ENCODE measurements at regions not wholly inside any gene's neighbourhood (a gene's known extent, or its start where the extent isn't known, plus 50 kb on each side); places are given as distances from the start of the nearest gene placed in this dataset.

DNA sequence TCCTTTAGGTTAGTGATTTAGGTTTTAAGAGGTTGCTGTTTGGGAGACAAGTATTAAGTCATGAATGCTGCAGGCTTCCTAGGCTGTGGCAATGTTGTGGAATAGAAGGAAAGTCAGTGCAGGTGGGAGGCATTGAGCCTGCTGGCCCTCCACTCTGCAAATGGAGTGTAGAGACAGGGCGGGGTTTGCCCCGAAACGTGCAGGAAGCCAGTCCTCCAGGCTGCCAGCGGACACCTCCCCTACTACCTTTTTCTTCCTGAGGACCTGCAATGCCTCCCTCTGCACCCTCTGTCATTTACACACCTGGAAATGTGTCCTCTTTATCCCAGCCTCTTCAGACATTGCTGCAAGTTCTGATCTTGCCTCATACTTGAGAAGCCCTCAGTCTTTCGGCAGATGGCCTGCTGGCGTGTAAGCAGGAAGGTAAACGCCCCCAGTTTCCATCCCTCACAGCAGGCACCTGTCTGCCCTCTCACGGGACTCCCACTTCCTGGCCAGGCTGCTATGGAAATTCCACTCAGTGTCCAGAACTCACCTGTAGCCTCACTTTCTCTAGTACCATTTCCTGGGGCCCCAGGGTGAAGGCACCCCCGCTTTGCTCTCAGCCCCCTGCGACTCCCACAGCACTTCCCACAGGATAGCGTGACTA, 81.6 kb upstream of the BOD1 start:
- H3K9me3 Mint-ChIP-seq = no peaks in the 10 kb centered on the region
- no peak for DNase-seq
- no peaks in the 10 kb centered on the region for H3K27me3 Mint-ChIP-seq (ENCODE audit: low read depth)
- no peak overlapping the region for H3K4me3 Mint-ChIP-seq
- H3K36me3 Mint-ChIP-seq (ENCODE audit: low read depth) = no peaks in the 10 kb centered on the region
- CTCF ChIA-PET = interaction anchor here (0.9 kb wide), 1 partner anchor 90 kb away, joined by 3 read pairs; no protein-coding TSS in a partner anchor
- peaks cover 7% of the 10 kb centered on the region for H3K4me1 Mint-ChIP-seq (ENCODE audit: low read depth)
- intact Hi-C loops (cut with micrococcal nuclease) = no loop called here
- no peak overlapping the region for H3K27ac Mint-ChIP-seq

DNA sequence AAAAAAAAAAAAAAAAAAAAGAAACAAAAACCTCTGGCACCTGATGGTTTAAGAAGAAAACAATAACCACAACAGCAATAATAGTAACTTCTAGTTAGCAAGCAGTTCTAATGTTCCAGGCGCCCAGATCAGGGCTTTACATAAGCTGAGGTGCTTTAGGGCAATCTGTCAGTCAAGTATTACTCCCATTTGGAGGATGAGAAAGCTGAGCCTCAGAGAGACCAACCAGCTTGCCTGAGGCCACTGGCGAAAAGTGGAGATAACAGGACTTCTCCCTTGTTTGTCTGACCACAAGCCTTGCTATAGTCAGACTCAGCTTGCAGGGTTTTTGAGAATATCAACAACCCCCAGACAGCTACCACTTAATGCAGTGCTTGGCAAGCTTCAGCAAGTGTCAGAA, 83.5 kb upstream of the BOD1 start:
- H3K4me1 Mint-ChIP-seq (ENCODE audit: low read depth) = peaks cover 7% of the 10 kb centered on the region
- H3K9me3 Mint-ChIP-seq = no peaks in the 10 kb centered on the region
- H3K4me3 Mint-ChIP-seq = no peak overlapping the region
- intact Hi-C loops (cut with micrococcal nuclease) = no loop called here
- no peak overlapping the region for H3K27ac Mint-ChIP-seq
- no peak for DNase-seq
- no peaks in the 10 kb centered on the region for H3K27me3 Mint-ChIP-seq (ENCODE audit: low read depth)
- CTCF ChIA-PET = interaction anchor here (0.5 kb wide), 1 partner anchor 171 kb away, joined by 5 read pairs; no protein-coding TSS in a partner anchor
- H3K36me3 Mint-ChIP-seq (ENCODE audit: low read depth) = no peaks in the 10 kb centered on the region

DNA sequence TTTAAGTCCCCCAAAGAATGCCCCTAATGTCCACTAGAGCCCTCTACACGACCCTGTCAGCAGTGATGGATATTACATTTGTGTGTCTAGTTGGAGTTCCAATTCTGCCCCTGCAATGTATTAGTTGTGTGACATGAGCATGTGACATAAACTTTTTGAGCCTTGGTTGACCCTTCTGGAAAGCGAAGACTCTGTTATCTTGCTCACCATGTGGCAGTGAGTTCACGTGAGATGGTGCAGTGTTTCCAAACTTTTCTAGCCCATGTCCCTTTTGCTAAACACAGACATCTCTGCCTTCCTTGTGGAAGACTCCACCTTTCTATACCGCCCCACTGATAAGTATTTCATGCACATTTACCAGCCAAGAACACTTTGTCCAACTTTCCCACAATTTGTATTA, 87.0 kb upstream of the BOD1 start:
- H3K4me1 Mint-ChIP-seq (ENCODE audit: low read depth) = peaks cover under 1% of the 10 kb centered on the region
- DNase-seq = no peak
- CTCF ChIA-PET = no interaction called here
- H3K36me3 Mint-ChIP-seq (ENCODE audit: low read depth) = no peaks in the 10 kb centered on the region
- no peak overlapping the region for H3K4me3 Mint-ChIP-seq
- intact Hi-C loops (cut with micrococcal nuclease) = no loop called here
- no peaks in the 10 kb centered on the region for H3K9me3 Mint-ChIP-seq
- no peak overlapping the region for H3K27ac Mint-ChIP-seq
- H3K27me3 Mint-ChIP-seq (ENCODE audit: low read depth) = no peaks in the 10 kb centered on the region

DNA sequence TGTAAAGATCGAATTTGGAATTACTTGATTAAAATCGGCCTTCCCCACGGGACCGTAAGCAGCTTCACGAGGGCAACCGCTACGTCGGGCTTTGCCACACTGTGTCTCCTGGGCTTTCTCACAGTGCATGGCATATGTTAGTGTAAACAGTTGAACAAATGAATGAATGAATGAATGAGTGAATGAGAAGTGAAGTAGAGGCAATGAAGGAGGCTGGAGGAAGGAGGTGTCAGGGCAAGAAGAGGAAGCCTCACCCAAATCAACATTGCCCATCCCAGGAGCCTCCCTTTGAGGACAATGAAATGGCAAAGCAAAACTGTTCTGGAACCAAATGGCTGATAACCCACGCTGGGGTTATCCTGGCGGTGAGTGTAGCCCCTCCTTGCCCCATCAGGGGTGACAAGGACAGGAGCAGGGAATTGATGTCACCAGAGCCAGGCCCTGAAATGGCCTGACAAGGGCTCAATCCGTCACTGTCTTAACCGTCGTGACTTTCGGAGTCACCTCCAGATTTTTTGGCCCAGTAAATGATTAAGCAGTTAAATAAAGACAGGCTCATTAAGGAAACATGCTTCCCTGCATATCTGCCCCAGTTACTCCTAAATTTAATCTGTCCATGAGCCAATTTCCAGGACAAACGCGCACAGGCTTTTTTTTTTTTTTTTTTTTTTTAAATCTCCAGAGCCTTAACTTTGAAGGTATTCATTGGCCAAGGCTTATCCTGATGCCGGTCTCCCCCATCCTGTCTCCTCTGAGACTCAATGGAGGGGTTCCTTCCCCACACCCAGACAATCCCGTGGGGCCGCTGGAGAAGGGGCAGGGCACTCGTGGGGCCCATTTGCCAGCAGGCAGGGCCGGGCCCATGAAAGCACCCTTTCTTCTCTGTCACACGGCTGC, 88.4 kb upstream of the BOD1 start:
- intact Hi-C loops (cut with micrococcal nuclease) = no loop called here
- H3K4me1 Mint-ChIP-seq (ENCODE audit: low read depth) = no peaks in the 10 kb centered on the region
- no peak overlapping the region for H3K27ac Mint-ChIP-seq
- H3K4me3 Mint-ChIP-seq = no peak overlapping the region
- H3K9me3 Mint-ChIP-seq = no peaks in the 10 kb centered on the region
- DNase-seq = no peak
- CTCF ChIA-PET = no interaction called here
- H3K36me3 Mint-ChIP-seq (ENCODE audit: low read depth) = no peaks in the 10 kb centered on the region
- no peaks in the 10 kb centered on the region for H3K27me3 Mint-ChIP-seq (ENCODE audit: low read depth)

DNA sequence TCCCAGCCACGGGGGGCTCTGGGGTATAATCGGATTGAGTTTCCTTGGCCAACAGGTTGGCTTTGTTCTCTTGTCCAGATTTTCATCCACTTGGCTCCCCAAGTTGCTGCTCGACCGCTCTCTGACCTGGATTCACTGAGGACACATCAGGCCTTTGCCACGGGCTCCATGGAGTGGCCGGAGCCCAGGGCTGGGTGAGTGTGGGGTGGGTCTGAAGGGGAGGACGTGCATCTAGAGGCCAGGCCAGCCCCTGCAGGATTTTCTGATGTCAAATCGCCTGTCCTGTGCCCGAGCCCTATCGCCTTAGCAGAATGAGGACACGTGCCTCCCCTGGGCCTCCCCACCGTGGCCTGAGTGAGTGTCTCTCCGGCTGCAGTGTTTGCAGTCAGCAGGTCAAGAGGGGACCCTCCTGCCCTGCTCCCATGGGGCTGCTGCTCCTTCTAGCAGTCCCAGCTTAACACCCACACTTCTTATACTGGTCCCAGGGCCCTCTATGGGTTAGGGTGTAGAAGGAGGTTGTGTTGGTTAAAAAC, 89.1 kb upstream of the BOD1 start:
- Mint-ChIP-seq H3K4me1 (ENCODE audit: low read depth) (no peaks in the 10 kb centered on the region), H3K9me3 (no peaks in the 10 kb centered on the region), H3K27ac (no peak overlapping the region), H3K27me3 (ENCODE audit: low read depth) (no peaks in the 10 kb centered on the region), H3K36me3 (ENCODE audit: low read depth) (no peaks in the 10 kb centered on the region), H3K4me3 (no peak overlapping the region)
- intact Hi-C loops (cut with micrococcal nuclease) = no loop called here
- CTCF ChIA-PET = no interaction called here
- no peak for DNase-seq

DNA sequence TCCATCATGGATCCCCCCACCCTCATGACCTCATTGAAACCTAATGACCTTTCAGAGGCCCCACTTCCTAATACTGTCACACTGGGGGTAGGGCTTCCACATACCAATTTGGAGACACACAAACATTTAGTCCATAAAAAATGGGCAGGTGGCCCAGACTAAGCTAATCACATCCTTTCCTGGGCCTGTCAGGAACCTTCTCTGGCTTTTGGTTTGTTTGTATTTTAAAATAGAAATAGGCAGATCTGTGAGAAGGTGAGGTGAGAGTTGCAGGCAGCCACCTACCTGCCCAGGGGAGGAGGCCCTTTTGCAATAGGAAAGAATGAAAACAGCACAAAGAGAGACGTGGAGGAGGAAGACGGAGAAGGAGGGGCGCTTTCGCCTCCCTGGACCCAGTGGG, 90.2 kb upstream of the BOD1 start:
- DNase-seq = no peak
- H3K4me3 Mint-ChIP-seq = no peak overlapping the region
- no peaks in the 10 kb centered on the region for H3K27me3 Mint-ChIP-seq (ENCODE audit: low read depth)
- intact Hi-C loops (cut with micrococcal nuclease) = no loop called here
- CTCF ChIA-PET = no interaction called here
- H3K9me3 Mint-ChIP-seq = no peaks in the 10 kb centered on the region
- H3K27ac Mint-ChIP-seq = no peak overlapping the region
- no peaks in the 10 kb centered on the region for H3K36me3 Mint-ChIP-seq (ENCODE audit: low read depth)
- no peaks in the 10 kb centered on the region for H3K4me1 Mint-ChIP-seq (ENCODE audit: low read depth)

DNA sequence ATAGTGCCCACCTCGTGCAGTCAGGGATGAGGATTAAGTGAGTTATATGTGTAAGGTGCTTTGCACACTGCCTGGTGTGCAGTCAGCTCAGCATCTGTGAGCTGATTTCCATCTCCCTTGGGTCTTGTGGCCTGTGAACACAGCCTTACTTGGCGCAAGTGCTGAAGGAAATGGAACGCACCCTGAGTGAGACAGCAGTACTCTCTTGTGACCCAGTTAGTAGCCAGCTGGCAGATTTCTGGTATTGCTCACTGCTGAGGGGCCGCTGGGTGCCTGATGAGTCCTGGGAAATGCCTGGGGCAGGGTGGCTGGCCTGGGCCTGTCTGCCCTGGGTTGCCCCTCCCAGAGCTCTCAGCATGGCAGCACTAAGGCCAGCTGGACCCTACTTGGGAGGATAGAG, 90.9 kb upstream of the BOD1 start:
- DNase-seq = no peak
- intact Hi-C loops (cut with micrococcal nuclease) = no loop called here
- Mint-ChIP-seq H3K36me3 (ENCODE audit: low read depth) (no peaks in the 10 kb centered on the region), H3K27ac (no peak overlapping the region), H3K4me1 (ENCODE audit: low read depth) (no peaks in the 10 kb centered on the region), H3K27me3 (ENCODE audit: low read depth) (no peaks in the 10 kb centered on the region), H3K9me3 (no peaks in the 10 kb centered on the region), H3K4me3 (no peak overlapping the region)
- CTCF ChIA-PET = no interaction called here

DNA sequence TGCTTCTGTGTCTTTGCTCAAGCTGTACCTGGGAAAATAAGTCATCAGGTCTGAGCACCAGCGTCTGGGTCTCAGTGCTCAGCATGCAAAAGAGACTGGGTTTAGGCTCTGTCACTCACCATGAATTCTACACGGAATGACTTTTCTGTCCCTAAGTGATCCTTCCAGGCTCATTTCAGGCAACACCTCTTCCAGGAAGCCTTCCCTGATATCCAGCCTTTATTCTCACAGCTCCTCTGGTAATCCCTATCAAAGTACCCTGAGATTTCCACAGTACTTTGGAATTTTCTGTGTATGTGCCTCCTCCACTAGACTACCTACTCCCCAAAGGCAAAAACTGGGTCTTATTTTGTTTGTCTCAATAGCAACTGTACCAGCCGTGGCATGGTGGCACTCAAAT, 92.7 kb upstream of the BOD1 start:
- H3K36me3 Mint-ChIP-seq (ENCODE audit: low read depth) = no peaks in the 10 kb centered on the region
- H3K27me3 Mint-ChIP-seq (ENCODE audit: low read depth) = no peaks in the 10 kb centered on the region
- no peaks in the 10 kb centered on the region for H3K9me3 Mint-ChIP-seq
- intact Hi-C loops (cut with micrococcal nuclease) = no loop called here
- H3K4me3 Mint-ChIP-seq = no peak overlapping the region
- DNase-seq = no peak
- H3K4me1 Mint-ChIP-seq (ENCODE audit: low read depth) = no peaks in the 10 kb centered on the region
- CTCF ChIA-PET = no interaction called here
- no peak overlapping the region for H3K27ac Mint-ChIP-seq

DNA sequence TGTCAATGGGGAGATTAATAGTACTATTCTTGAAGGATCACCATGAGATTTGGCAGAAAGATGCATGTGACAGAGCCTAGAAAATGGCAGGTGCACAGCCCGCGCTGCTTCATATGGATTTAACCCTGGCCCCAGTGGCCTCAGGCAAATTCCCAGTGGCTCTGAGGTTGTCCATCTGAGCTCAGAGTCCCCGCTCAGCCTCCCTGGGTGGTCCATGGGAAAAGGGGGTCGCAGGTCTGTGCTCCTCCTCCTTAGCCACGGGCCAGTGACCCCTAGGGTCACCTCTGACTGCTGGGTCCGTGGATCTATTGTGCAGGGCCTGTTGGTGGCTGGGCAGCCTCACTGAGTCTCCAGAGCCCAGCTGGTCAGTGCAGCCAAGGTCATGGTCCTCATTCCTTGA, 93.3 kb upstream of the BOD1 start:
- Mint-ChIP-seq H3K27me3 (ENCODE audit: low read depth) (no peaks in the 10 kb centered on the region), H3K4me1 (ENCODE audit: low read depth) (no peaks in the 10 kb centered on the region), H3K27ac (no peak overlapping the region), H3K36me3 (ENCODE audit: low read depth) (no peaks in the 10 kb centered on the region), H3K4me3 (no peak overlapping the region), H3K9me3 (no peaks in the 10 kb centered on the region)
- intact Hi-C loops (cut with micrococcal nuclease) = no loop called here
- CTCF ChIA-PET = interaction anchor here (0.6 kb wide), 1 partner anchor 349 kb away, joined by 3 read pairs; no protein-coding TSS in a partner anchor
- no peak for DNase-seq

DNA sequence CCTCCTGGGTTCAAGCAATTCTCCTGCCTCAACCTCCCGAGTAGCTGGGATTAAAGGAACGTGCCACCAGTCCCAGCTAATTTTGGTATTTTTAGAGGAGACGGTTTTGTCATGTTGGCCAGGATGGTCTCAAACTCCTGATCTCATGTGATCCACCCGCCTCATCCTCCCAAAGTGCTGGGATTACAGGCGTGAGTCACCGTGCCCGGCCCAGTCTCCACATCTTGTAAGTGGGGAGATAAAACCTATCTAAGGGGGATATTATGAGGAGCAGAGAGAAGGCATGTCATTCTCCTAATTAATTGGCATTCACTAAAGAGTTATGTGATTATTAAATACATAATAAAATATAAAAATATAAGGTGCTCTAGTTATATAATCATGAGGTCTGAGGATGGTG, 94.1 kb upstream of the BOD1 start:
- intact Hi-C loops (cut with micrococcal nuclease) = no loop called here
- H3K27ac Mint-ChIP-seq = no peak overlapping the region
- no peaks in the 10 kb centered on the region for H3K36me3 Mint-ChIP-seq (ENCODE audit: low read depth)
- no peak for DNase-seq
- H3K9me3 Mint-ChIP-seq = no peaks in the 10 kb centered on the region
- H3K27me3 Mint-ChIP-seq (ENCODE audit: low read depth) = no peaks in the 10 kb centered on the region
- CTCF ChIA-PET = no interaction called here
- no peaks in the 10 kb centered on the region for H3K4me1 Mint-ChIP-seq (ENCODE audit: low read depth)
- no peak overlapping the region for H3K4me3 Mint-ChIP-seq

DNA sequence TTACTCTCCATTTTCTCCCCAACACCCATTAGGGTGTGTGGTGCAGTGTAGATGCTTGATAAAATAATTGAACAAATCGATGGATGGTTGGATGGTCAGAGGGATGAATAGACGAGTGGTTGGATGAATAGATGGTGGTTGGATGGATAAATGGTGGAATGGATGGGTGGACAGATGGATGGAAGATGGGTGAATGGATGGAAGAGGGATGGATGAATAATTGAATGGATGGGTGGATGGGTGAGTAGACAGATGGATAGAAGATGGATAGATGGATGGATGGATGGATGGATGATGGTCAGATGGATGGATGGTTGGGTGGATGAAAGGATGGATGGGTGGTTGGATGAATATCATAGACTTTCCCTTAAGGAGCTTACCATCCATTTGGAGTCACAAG, 95.0 kb upstream of the BOD1 start:
- CTCF ChIA-PET = interaction anchor here (0.6 kb wide), 1 partner anchor 173 kb away, joined by 4 read pairs; no protein-coding TSS in a partner anchor

DNA sequence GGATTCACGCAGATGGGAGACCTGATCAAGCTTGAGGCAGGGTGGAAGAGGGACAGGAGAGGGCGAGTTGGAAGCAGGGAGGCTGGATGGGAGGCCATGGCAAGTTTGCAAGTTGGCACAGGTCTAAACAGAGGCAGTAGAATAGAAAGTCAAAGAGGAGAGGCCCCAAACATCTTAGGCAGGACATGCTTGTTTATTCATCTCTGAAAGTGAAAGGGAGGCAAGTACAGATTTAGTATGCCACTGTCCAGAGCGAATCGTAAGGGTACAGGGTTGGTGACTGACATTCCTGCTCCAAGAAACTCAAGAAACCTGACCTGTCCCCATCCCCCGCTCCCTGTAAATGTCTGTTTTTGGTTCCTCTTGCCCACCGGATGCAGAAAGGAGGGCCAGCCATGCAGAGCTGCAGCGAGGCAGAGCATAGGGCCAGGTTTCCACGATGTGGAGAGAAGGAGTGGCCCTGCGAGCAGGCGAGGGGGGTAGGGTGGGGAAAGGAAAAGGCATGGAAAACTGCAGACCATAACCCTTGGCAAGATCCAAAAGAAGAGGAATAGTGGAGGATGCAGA, 96.2 kb upstream of the BOD1 start:
- Mint-ChIP-seq H3K27ac (no peak overlapping the region), H3K4me1 (ENCODE audit: low read depth) (no peaks in the 10 kb centered on the region), H3K27me3 (ENCODE audit: low read depth) (no peaks in the 10 kb centered on the region), H3K4me3 (no peak overlapping the region), H3K9me3 (no peaks in the 10 kb centered on the region), H3K36me3 (ENCODE audit: low read depth) (no peaks in the 10 kb centered on the region)
- no peak for DNase-seq
- CTCF ChIA-PET = no interaction called here
- intact Hi-C loops (cut with micrococcal nuclease) = no loop called here

More for the DNA sequence above, 95.0 kb upstream of the BOD1 start:
- Mint-ChIP-seq H3K9me3 (no peaks in the 10 kb centered on the region), H3K4me1 (ENCODE audit: low read depth) (no peaks in the 10 kb centered on the region), H3K36me3 (ENCODE audit: low read depth) (no peaks in the 10 kb centered on the region), H3K4me3 (no peak overlapping the region), H3K27me3 (ENCODE audit: low read depth) (no peaks in the 10 kb centered on the region), H3K27ac (no peak overlapping the region)
- intact Hi-C loops (cut with micrococcal nuclease) = no loop called here
- DNase-seq = no peak
